Ecto neural progenitor cell (in vitro differentiated cells): ENCODE measurements at regions not wholly inside any gene's neighbourhood (a gene's known extent, or its start where the extent isn't known, plus 50 kb on each side); places are given as distances from the start of the nearest gene placed in this dataset.

Experiments used
- DNase-seq: peaks from one replicate; pipeline ENCODE4 v3.0.0-alpha.2; 2018; ENCODE audit warnings: low spot score

DNA sequence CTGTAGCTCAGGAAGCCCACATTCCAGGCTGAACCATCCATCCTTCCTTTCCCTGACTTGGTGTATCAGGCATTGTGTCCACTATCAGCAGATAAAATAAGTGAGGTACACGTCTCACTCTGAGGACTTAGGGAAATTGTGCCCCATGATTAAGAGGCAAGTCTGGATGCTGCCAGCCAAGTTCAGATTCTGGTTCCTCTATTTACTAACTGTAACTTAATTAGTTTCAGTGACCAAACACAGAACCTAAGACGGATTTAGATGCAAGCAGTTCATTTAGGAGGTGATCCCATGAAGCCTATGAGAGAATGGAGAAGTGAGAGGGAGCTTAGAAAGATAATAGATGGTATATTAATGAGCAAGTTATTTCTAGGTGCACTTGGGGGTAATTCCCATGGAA lies 56.6 kb upstream of the PACRGL start:
- DNase-seq: no peak

DNA sequence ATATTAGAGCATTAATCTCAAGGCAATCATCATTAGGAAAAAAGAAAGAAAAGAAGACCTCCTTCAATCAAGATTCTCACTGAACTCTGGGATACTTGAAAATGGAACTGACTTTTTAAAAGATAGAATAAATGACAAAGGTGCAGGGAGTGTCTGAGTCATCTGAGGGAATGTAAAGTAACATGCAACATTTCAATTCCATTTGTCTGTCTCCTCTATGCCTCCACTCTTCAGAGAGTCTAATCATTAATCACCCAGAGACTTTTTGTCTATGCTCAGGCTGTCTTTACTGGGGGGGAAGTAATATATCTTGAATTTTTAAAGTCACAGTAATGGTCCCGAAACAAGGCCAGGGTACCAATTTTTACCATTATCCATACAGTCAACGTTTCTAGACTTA lies 55.0 kb upstream of the PACRGL start:
- DNase-seq: no peak

DNA sequence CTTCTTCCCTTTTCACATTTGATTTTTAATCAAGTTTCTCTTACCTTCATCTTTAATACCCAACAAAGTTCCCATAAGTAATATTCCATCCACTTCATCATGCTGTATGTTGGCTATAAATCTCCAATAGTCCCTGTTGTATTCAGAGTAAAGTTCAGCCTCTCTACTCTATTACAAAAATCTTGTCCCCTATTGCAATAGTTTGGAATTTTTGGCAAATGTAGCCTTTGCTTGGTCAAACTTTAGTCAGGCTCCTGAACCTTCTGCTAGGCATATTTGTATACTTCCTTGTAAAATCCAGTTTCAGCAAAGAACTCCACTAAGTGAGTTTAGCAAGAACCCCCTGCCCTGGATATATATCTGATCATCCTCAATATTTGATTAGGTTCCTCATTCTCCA lies 54.0 kb upstream of the PACRGL start:
- DNase-seq: no peak
